ENCODE measurements at regions not wholly inside any gene's neighbourhood (a gene's known extent, or its start where the extent isn't known, plus 50 kb on each side); places are given as distances from the start of the nearest gene placed in this dataset.

- Histone ChIP-seq H3K27ac (ENCODE audit: insufficient read depth in 1 of 2, low read depth in 1 of 2, low read length in 2 of 2, poor library complexity in 1 of 2, severe bottlenecking in 2 of 2) (no peak overlapping the region), H3K9me3 (ENCODE audit: control extremely low read depth in 1 of 5, control insufficient read depth in 4 of 5, insufficient read depth in 2 of 5, low read depth in 1 of 5, low read length in 4 of 5) (no peaks in the 10 kb centered on the region), H3K4me3 (ENCODE audit: control insufficient read depth in 1 of 7, extremely low read depth in 1 of 7, insufficient read depth in 4 of 7, low read depth in 2 of 7, low read length in 6 of 7) (no peak overlapping the region), H3K27me3 (replicated peaks in 2 of 5; ENCODE audit: control insufficient read depth in 4 of 5, insufficient read depth in 5 of 5, low read length in 4 of 5) (peaks cover 0 to 2% (median 0%) of the 10 kb centered on the region in 5 experiments), H3K4me1 (ENCODE audit: control extremely low read depth in 1 of 4, control insufficient read depth in 4 of 4, insufficient read depth in 4 of 4, low read length in 3 of 4) (no peaks in the 10 kb centered on the region), H3K36me3 (ENCODE audit: control insufficient read depth in 4 of 4, insufficient read depth in 4 of 4, low read length in 3 of 4) (no peaks in the 10 kb centered on the region)
- no peak for DNase-seq
- POLR2A ChIA-PET, result no interaction called here
- CTCF ChIA-PET, result no interaction called here
- WGBS (ENCODE audit: insufficient coverage), result no CpG with 5 or more reads among the region's 2 CpGs
Measured at GRCh38 chr9:17871213-17871890, 292.5 kb downstream of the SH3GL2 start.

GRCh38 chr9:17875886-17876285 lies 297.0 kb downstream of the SH3GL2 start:
- no peak overlapping the region for H3K4me3 ChIP-seq (ENCODE audit: control insufficient read depth in 1 of 7, extremely low read depth in 1 of 7, insufficient read depth in 4 of 7, low read depth in 2 of 7, low read length in 6 of 7)
- no peak for DNase-seq
- ChIA-PET POLR2A (no interaction called here), CTCF (no interaction called here)
- no peaks in the 10 kb centered on the region for H3K27me3 ChIP-seq (replicated peaks in 2 of 5; ENCODE audit: control insufficient read depth in 4 of 5, insufficient read depth in 5 of 5, low read length in 4 of 5)
- no peak overlapping the region for H3K27ac ChIP-seq (ENCODE audit: insufficient read depth in 1 of 2, low read depth in 1 of 2, low read length in 2 of 2, poor library complexity in 1 of 2, severe bottlenecking in 2 of 2)
- H3K36me3 ChIP-seq (ENCODE audit: control insufficient read depth in 4 of 4, insufficient read depth in 4 of 4, low read length in 3 of 4), result no peaks in the 10 kb centered on the region
- WGBS (ENCODE audit: insufficient coverage), result 100% methylated on average over 1 of the region's 1 CpG
- H3K9me3 ChIP-seq (ENCODE audit: control extremely low read depth in 1 of 5, control insufficient read depth in 4 of 5, insufficient read depth in 2 of 5, low read depth in 1 of 5, low read length in 4 of 5), result no peaks in the 10 kb centered on the region
- no peaks in the 10 kb centered on the region for H3K4me1 ChIP-seq (ENCODE audit: control extremely low read depth in 1 of 4, control insufficient read depth in 4 of 4, insufficient read depth in 4 of 4, low read length in 3 of 4)

GRCh38 chr9:17876687-17877086 lies 297.8 kb downstream of the SH3GL2 start:
- WGBS (ENCODE audit: insufficient coverage), result 82% methylated on average over 1 of the region's 3 CpGs
- CTCF ChIA-PET, result no interaction called here

GRCh38 chr9:17878810-17879370 lies 300.0 kb downstream of the SH3GL2 start:
- ChIA-PET CTCF (no interaction called here), POLR2A (no interaction called here)
- Histone ChIP-seq H3K27me3 (replicated peaks in 2 of 5; ENCODE audit: control insufficient read depth in 4 of 5, insufficient read depth in 5 of 5, low read length in 4 of 5) (no peaks in the 10 kb centered on the region), H3K9me3 (ENCODE audit: control extremely low read depth in 1 of 5, control insufficient read depth in 4 of 5, insufficient read depth in 2 of 5, low read depth in 1 of 5, low read length in 4 of 5) (no peaks in the 10 kb centered on the region), H3K27ac (ENCODE audit: insufficient read depth in 1 of 2, low read depth in 1 of 2, low read length in 2 of 2, poor library complexity in 1 of 2, severe bottlenecking in 2 of 2) (no peak overlapping the region), H3K4me3 (ENCODE audit: control insufficient read depth in 1 of 7, extremely low read depth in 1 of 7, insufficient read depth in 4 of 7, low read depth in 2 of 7, low read length in 6 of 7) (no peak overlapping the region), H3K4me1 (ENCODE audit: control extremely low read depth in 1 of 4, control insufficient read depth in 4 of 4, insufficient read depth in 4 of 4, low read length in 3 of 4) (no peaks in the 10 kb centered on the region), H3K36me3 (ENCODE audit: control insufficient read depth in 4 of 4, insufficient read depth in 4 of 4, low read length in 3 of 4) (no peaks in the 10 kb centered on the region)
- DNase-seq, result no peak
- 62% methylated on average over 3 of the region's 3 CpGs for WGBS (ENCODE audit: insufficient coverage)

More at GRCh38 chr9:17876687-17877086, 297.8 kb downstream of the SH3GL2 start:
- Histone ChIP-seq H3K27ac (ENCODE audit: insufficient read depth in 1 of 2, low read depth in 1 of 2, low read length in 2 of 2, poor library complexity in 1 of 2, severe bottlenecking in 2 of 2) (no peak overlapping the region), H3K27me3 (replicated peaks in 2 of 5; ENCODE audit: control insufficient read depth in 4 of 5, insufficient read depth in 5 of 5, low read length in 4 of 5) (no peaks in the 10 kb centered on the region), H3K4me3 (ENCODE audit: control insufficient read depth in 1 of 7, extremely low read depth in 1 of 7, insufficient read depth in 4 of 7, low read depth in 2 of 7, low read length in 6 of 7) (no peak overlapping the region), H3K9me3 (ENCODE audit: control extremely low read depth in 1 of 5, control insufficient read depth in 4 of 5, insufficient read depth in 2 of 5, low read depth in 1 of 5, low read length in 4 of 5) (no peaks in the 10 kb centered on the region), H3K36me3 (ENCODE audit: control insufficient read depth in 4 of 4, insufficient read depth in 4 of 4, low read length in 3 of 4) (no peaks in the 10 kb centered on the region), H3K4me1 (ENCODE audit: control extremely low read depth in 1 of 4, control insufficient read depth in 4 of 4, insufficient read depth in 4 of 4, low read length in 3 of 4) (no peaks in the 10 kb centered on the region)
- DNase-seq, result no peak
- POLR2A ChIA-PET, result no interaction called here

- H3K27me3 ChIP-seq (replicated peaks in 2 of 5; ENCODE audit: control insufficient read depth in 4 of 5, insufficient read depth in 5 of 5, low read length in 4 of 5), result no peaks in the 10 kb centered on the region
- H3K4me3 ChIP-seq (ENCODE audit: control insufficient read depth in 1 of 7, extremely low read depth in 1 of 7, insufficient read depth in 4 of 7, low read depth in 2 of 7, low read length in 6 of 7), result no peak overlapping the region
- WGBS (ENCODE audit: insufficient coverage), result 90% methylated on average over 8 of the region's 9 CpGs
- CTCF ChIA-PET, result no interaction called here
- H3K27ac ChIP-seq (ENCODE audit: insufficient read depth in 1 of 2, low read depth in 1 of 2, low read length in 2 of 2, poor library complexity in 1 of 2, severe bottlenecking in 2 of 2), result no peak overlapping the region
- DNase-seq, result no peak
- H3K4me1 ChIP-seq (ENCODE audit: control extremely low read depth in 1 of 4, control insufficient read depth in 4 of 4, insufficient read depth in 4 of 4, low read length in 3 of 4), result no peaks in the 10 kb centered on the region
- H3K36me3 ChIP-seq (ENCODE audit: control insufficient read depth in 4 of 4, insufficient read depth in 4 of 4, low read length in 3 of 4), result no peaks in the 10 kb centered on the region
- POLR2A ChIA-PET, result no interaction called here
- no peaks in the 10 kb centered on the region for H3K9me3 ChIP-seq (ENCODE audit: control extremely low read depth in 1 of 5, control insufficient read depth in 4 of 5, insufficient read depth in 2 of 5, low read depth in 1 of 5, low read length in 4 of 5)
Measured at GRCh38 chr9:17881371-17881770, 302.5 kb downstream of the SH3GL2 start.

GRCh38 chr9:17882688-17883594 lies 304.1 kb downstream of the SH3GL2 start:
- Histone ChIP-seq H3K9me3 (ENCODE audit: control extremely low read depth in 1 of 5, control insufficient read depth in 4 of 5, insufficient read depth in 2 of 5, low read depth in 1 of 5, low read length in 4 of 5) (no peaks in the 10 kb centered on the region), H3K27me3 (replicated peaks in 2 of 5; ENCODE audit: control insufficient read depth in 4 of 5, insufficient read depth in 5 of 5, low read length in 4 of 5) (no peaks in the 10 kb centered on the region), H3K4me3 (ENCODE audit: control insufficient read depth in 1 of 7, extremely low read depth in 1 of 7, insufficient read depth in 4 of 7, low read depth in 2 of 7, low read length in 6 of 7) (no peak overlapping the region), H3K36me3 (ENCODE audit: control insufficient read depth in 4 of 4, insufficient read depth in 4 of 4, low read length in 3 of 4) (no peaks in the 10 kb centered on the region), H3K27ac (ENCODE audit: insufficient read depth in 1 of 2, low read depth in 1 of 2, low read length in 2 of 2, poor library complexity in 1 of 2, severe bottlenecking in 2 of 2) (no peak overlapping the region), H3K4me1 (ENCODE audit: control extremely low read depth in 1 of 4, control insufficient read depth in 4 of 4, insufficient read depth in 4 of 4, low read length in 3 of 4) (no peaks in the 10 kb centered on the region)
- DNase-seq, result no peak
- WGBS (ENCODE audit: insufficient coverage), result no CpG with 5 or more reads among the region's 2 CpGs
- ChIA-PET CTCF (no interaction called here), POLR2A (no interaction called here)

- H3K9me3 ChIP-seq (ENCODE audit: control extremely low read depth in 1 of 5, control insufficient read depth in 4 of 5, insufficient read depth in 2 of 5, low read depth in 1 of 5, low read length in 4 of 5), result no peaks in the 10 kb centered on the region
- no peaks in the 10 kb centered on the region for H3K36me3 ChIP-seq (ENCODE audit: control insufficient read depth in 4 of 4, insufficient read depth in 4 of 4, low read length in 3 of 4)
- 90% methylated on average over 3 of the region's 4 CpGs for WGBS (ENCODE audit: insufficient coverage)
- CTCF ChIA-PET, result interaction anchor here (0.7 kb wide), 1 partner anchor 9 kb away, joined by 3 read pairs; no protein-coding TSS in a partner anchor
- no peaks in the 10 kb centered on the region for H3K27me3 ChIP-seq (replicated peaks in 2 of 5; ENCODE audit: control insufficient read depth in 4 of 5, insufficient read depth in 5 of 5, low read length in 4 of 5)
- no peak for DNase-seq
- POLR2A ChIA-PET, result no interaction called here
- H3K27ac ChIP-seq (ENCODE audit: insufficient read depth in 1 of 2, low read depth in 1 of 2, low read length in 2 of 2, poor library complexity in 1 of 2, severe bottlenecking in 2 of 2), result no peak overlapping the region
- H3K4me1 ChIP-seq (ENCODE audit: control extremely low read depth in 1 of 4, control insufficient read depth in 4 of 4, insufficient read depth in 4 of 4, low read length in 3 of 4), result no peaks in the 10 kb centered on the region
- no peak overlapping the region for H3K4me3 ChIP-seq (ENCODE audit: control insufficient read depth in 1 of 7, extremely low read depth in 1 of 7, insufficient read depth in 4 of 7, low read depth in 2 of 7, low read length in 6 of 7)
Measured at GRCh38 chr9:17888066-17888465, 309.2 kb downstream of the SH3GL2 start.

Data from common myeloid progenitor, CD34-positive (primary cell).